ENCODE measurements at regions not wholly inside any gene's neighbourhood (a gene's known extent, or its start where the extent isn't known, plus 50 kb on each side); places are given as distances from the start of the nearest gene placed in this dataset.

- no peaks in the 10 kb centered on the region for H3K36me3 ChIP-seq
- no peaks in the 10 kb centered on the region for H3K4me1 ChIP-seq
- H3K9me3 ChIP-seq = no peaks in the 10 kb centered on the region
- no peak overlapping the region for H3K27ac ChIP-seq
- no peak overlapping the region for H3K4me3 ChIP-seq
- no peak for TF ChIP-seq POLR2AphosphoS5 (IDR thresholded peaks at IDR 0.05)
- no peak for TF ChIP-seq EP300 (IDR thresholded peaks at IDR 0.05)
- TF ChIP-seq CTCF (IDR thresholded peaks at IDR 0.05) = no peak
- TF ChIP-seq POLR2A (IDR thresholded peaks at IDR 0.05) = no peak
- 85 to 94% methylated on average over 2 of the region's 2 CpGs for WGBS, 2 donors
- no peaks in the 10 kb centered on the region for H3K27me3 ChIP-seq
- no peak for DNase-seq
- intact Hi-C loops (cut with DNase I) = no loop called here
These were observed 105.1 kb upstream of the USP25 start for GRCh38 chr21:15624646-15625045.

- DNase-seq = no peak
- Histone ChIP-seq H3K4me1 (no peaks in the 10 kb centered on the region), H3K9me3 (no peaks in the 10 kb centered on the region), H3K4me3 (no peak overlapping the region), H3K27me3 (no peaks in the 10 kb centered on the region), H3K36me3 (no peaks in the 10 kb centered on the region), H3K27ac (no peak overlapping the region)
- intact Hi-C loops (cut with DNase I) = no loop called here
- TF ChIP-seq POLR2AphosphoS5 (IDR thresholded peaks at IDR 0.05) (no peak), EP300 (IDR thresholded peaks at IDR 0.05) (no peak), CTCF (IDR thresholded peaks at IDR 0.05) (no peak), POLR2A (IDR thresholded peaks at IDR 0.05) (no peak)
- WGBS, 2 donors = 72 to 78% methylated on average over 3 of the region's 3 CpGs
These were observed 104.4 kb upstream of the USP25 start for GRCh38 chr21:15625363-15625762.

GRCh38 chr21:15626031-15626430 lies 103.8 kb upstream of the USP25 start:
- H3K4me3 ChIP-seq = no peak overlapping the region
- H3K9me3 ChIP-seq = no peaks in the 10 kb centered on the region
- H3K36me3 ChIP-seq = no peaks in the 10 kb centered on the region
- no peaks in the 10 kb centered on the region for H3K4me1 ChIP-seq
- no peak for DNase-seq
- intact Hi-C loops (cut with DNase I) = no loop called here
- H3K27me3 ChIP-seq = no peaks in the 10 kb centered on the region
- H3K27ac ChIP-seq = no peak overlapping the region
- TF ChIP-seq CTCF (IDR thresholded peaks at IDR 0.05) = no peak

GRCh38 chr21:15627011-15627410 lies 102.8 kb upstream of the USP25 start:
- H3K9me3 ChIP-seq = no peaks in the 10 kb centered on the region
- DNase-seq = no peak
- no peak overlapping the region for H3K27ac ChIP-seq
- TF ChIP-seq CTCF (IDR thresholded peaks at IDR 0.05) (no peak), EP300 (IDR thresholded peaks at IDR 0.05) (no peak), POLR2A (IDR thresholded peaks at IDR 0.05) (no peak), POLR2AphosphoS5 (IDR thresholded peaks at IDR 0.05) (no peak)
- WGBS, 2 donors = 73 to 87% methylated on average over 3 of the region's 3 CpGs
- peaks cover 0 to 9% (median 2%) of the 10 kb centered on the region in 4 donors for H3K4me1 ChIP-seq
- no peaks in the 10 kb centered on the region for H3K36me3 ChIP-seq
- intact Hi-C loops (cut with DNase I) = no loop called here
- no peak overlapping the region for H3K4me3 ChIP-seq
- no peaks in the 10 kb centered on the region for H3K27me3 ChIP-seq

GRCh38 chr21:15627823-15628222 lies 102.0 kb upstream of the USP25 start:
- no peaks in the 10 kb centered on the region for H3K36me3 ChIP-seq

More at GRCh38 chr21:15627823-15628222, 102.0 kb upstream of the USP25 start:
- no peaks in the 10 kb centered on the region for H3K27me3 ChIP-seq
- H3K4me3 ChIP-seq = no peak overlapping the region
- intact Hi-C loops (cut with DNase I) = no loop called here
- no peak overlapping the region for H3K27ac ChIP-seq
- H3K9me3 ChIP-seq = no peaks in the 10 kb centered on the region
- 32 to 58% methylated on average over 7 of the region's 7 CpGs for WGBS, 2 donors
- TF ChIP-seq CTCF (IDR thresholded peaks at IDR 0.05) (no peak), POLR2AphosphoS5 (IDR thresholded peaks at IDR 0.05) (no peak), EP300 (IDR thresholded peaks at IDR 0.05) (no peak)
- peaks cover 0 to 9% (median 2%) of the 10 kb centered on the region in 4 donors for H3K4me1 ChIP-seq
- DNase-seq = no peak
